H1 (cell line): ENCODE measurements at regions not wholly inside any gene's neighbourhood (a gene's known extent, or its start where the extent isn't known, plus 50 kb on each side); places are given as distances from the start of the nearest gene placed in this dataset.

Source experiments
- ASH2L ChIP-seq: fragments of 200-600, 300-600 bp; sonication (generic); IDR thresholded peaks from one replicate; pipeline ENCODE4 v1.7.1; 2017; ENCODE audit warnings: low read length
- JUND ChIP-seq: IDR thresholded peaks from 2 replicates; pipeline ENCODE4 v1.6.1; 2011; ENCODE audit warnings: mild to moderate bottlenecking, improper control_type of control experiment, low read length
- NANOG ChIP-seq: IDR thresholded peaks from 2 replicates; pipeline ENCODE4 v1.6.1; 2011; ENCODE audit warnings: low read length, low read depth, mild to moderate bottlenecking, inconsistent platforms; ENCODE audit not compliant: insufficient read depth, poor library complexity, severe bottlenecking
- POLR2A ChIP-seq, 2 experiments: IDR thresholded peaks; 1 replicate in 1 of 2; 2 replicates in 1 of 2; pipeline ENCODE4 v1.6.1; 2011; ENCODE audit warnings: low read depth in 2 of 2, low read length in 2 of 2, mild to moderate bottlenecking in 2 of 2; ENCODE audit errors: control extremely low read depth in 1 of 2
- SIN3A ChIP-seq, 2 experiments: IDR thresholded peaks in 1 of 2; conservative IDR thresholded peaks in 1 of 2; 2 replicates each; pipeline ENCODE4 v1.6.1; 2011 to 2012; ENCODE audit warnings: low read length in 2 of 2, improper control_type of control experiment in 1 of 2, low read depth in 1 of 2, mild to moderate bottlenecking in 1 of 2
- SP4 ChIP-seq: IDR thresholded peaks from 2 replicates; pipeline ENCODE4 v1.6.1; 2012; ENCODE audit warnings: low read length, inconsistent platforms
- SUZ12 ChIP-seq: fragments of 200-600 bp; sonication (generic); IDR thresholded peaks from 2 replicates; pipeline ENCODE4 v1.6.1; 2012; ENCODE audit warnings: mild to moderate bottlenecking, inconsistent platforms, low read length, moderate library complexity, mixed read lengths
- YY1 ChIP-seq: IDR thresholded peaks from 2 replicates; pipeline ENCODE4 v1.6.1; 2011; ENCODE audit warnings: low read depth, mild to moderate bottlenecking, low read length
- TF ChIP-seq, protein P1 (sequence below): fragments of 300-600 bp; sonication (generic); IDR thresholded peaks from 2 replicates; pipeline ENCODE4 v1.7.1; 2012; ENCODE audit warnings: low read length, moderate library complexity, mild to moderate bottlenecking, inconsistent platforms; ENCODE audit not compliant: insufficient replicate concordance

- TF ChIP-seq, protein P1, sequence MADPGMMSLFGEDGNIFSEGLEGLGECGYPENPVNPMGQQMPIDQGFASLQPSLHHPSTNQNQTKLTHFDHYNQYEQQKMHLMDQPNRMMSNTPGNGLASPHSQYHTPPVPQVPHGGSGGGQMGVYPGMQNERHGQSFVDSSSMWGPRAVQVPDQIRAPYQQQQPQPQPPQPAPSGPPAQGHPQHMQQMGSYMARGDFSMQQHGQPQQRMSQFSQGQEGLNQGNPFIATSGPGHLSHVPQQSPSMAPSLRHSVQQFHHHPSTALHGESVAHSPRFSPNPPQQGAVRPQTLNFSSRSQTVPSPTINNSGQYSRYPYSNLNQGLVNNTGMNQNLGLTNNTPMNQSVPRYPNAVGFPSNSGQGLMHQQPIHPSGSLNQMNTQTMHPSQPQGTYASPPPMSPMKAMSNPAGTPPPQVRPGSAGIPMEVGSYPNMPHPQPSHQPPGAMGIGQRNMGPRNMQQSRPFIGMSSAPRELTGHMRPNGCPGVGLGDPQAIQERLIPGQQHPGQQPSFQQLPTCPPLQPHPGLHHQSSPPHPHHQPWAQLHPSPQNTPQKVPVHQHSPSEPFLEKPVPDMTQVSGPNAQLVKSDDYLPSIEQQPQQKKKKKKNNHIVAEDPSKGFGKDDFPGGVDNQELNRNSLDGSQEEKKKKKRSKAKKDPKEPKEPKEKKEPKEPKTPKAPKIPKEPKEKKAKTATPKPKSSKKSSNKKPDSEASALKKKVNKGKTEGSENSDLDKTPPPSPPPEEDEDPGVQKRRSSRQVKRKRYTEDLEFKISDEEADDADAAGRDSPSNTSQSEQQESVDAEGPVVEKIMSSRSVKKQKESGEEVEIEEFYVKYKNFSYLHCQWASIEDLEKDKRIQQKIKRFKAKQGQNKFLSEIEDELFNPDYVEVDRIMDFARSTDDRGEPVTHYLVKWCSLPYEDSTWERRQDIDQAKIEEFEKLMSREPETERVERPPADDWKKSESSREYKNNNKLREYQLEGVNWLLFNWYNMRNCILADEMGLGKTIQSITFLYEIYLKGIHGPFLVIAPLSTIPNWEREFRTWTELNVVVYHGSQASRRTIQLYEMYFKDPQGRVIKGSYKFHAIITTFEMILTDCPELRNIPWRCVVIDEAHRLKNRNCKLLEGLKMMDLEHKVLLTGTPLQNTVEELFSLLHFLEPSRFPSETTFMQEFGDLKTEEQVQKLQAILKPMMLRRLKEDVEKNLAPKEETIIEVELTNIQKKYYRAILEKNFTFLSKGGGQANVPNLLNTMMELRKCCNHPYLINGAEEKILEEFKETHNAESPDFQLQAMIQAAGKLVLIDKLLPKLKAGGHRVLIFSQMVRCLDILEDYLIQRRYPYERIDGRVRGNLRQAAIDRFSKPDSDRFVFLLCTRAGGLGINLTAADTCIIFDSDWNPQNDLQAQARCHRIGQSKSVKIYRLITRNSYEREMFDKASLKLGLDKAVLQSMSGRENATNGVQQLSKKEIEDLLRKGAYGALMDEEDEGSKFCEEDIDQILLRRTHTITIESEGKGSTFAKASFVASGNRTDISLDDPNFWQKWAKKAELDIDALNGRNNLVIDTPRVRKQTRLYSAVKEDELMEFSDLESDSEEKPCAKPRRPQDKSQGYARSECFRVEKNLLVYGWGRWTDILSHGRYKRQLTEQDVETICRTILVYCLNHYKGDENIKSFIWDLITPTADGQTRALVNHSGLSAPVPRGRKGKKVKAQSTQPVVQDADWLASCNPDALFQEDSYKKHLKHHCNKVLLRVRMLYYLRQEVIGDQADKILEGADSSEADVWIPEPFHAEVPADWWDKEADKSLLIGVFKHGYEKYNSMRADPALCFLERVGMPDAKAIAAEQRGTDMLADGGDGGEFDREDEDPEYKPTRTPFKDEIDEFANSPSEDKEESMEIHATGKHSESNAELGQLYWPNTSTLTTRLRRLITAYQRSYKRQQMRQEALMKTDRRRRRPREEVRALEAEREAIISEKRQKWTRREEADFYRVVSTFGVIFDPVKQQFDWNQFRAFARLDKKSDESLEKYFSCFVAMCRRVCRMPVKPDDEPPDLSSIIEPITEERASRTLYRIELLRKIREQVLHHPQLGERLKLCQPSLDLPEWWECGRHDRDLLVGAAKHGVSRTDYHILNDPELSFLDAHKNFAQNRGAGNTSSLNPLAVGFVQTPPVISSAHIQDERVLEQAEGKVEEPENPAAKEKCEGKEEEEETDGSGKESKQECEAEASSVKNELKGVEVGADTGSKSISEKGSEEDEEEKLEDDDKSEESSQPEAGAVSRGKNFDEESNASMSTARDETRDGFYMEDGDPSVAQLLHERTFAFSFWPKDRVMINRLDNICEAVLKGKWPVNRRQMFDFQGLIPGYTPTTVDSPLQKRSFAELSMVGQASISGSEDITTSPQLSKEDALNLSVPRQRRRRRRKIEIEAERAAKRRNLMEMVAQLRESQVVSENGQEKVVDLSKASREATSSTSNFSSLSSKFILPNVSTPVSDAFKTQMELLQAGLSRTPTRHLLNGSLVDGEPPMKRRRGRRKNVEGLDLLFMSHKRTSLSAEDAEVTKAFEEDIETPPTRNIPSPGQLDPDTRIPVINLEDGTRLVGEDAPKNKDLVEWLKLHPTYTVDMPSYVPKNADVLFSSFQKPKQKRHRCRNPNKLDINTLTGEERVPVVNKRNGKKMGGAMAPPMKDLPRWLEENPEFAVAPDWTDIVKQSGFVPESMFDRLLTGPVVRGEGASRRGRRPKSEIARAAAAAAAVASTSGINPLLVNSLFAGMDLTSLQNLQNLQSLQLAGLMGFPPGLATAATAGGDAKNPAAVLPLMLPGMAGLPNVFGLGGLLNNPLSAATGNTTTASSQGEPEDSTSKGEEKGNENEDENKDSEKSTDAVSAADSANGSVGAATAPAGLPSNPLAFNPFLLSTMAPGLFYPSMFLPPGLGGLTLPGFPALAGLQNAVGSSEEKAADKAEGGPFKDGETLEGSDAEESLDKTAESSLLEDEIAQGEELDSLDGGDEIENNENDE = no peak
- TF ChIP-seq POLR2A (IDR thresholded peaks at IDR 0.05; ENCODE audit: control extremely low read depth in 1 of 2, low read depth in 2 of 2, low read length in 2 of 2) (no peak), SUZ12 (no peak), ASH2L (no peak), YY1 (no peak), NANOG (no peak), SIN3A (conservative IDR thresholded peaks at IDR 0.05 in 1 of 2, IDR thresholded peaks at IDR 0.05 in 1 of 2; ENCODE audit: low read depth in 1 of 2, low read length in 2 of 2) (no peak), JUND (no peak), SP4 (no peak)
Observed at GRCh38 chr7:91710881-91711280, 169.6 kb downstream of the MTERF1 start (continued).
